K562 (cell line): ENCODE measurements at regions not wholly inside any gene's neighbourhood (a gene's known extent, or its start where the extent isn't known, plus 50 kb on each side); places are given as distances from the start of the nearest gene placed in this dataset.

Experiments used
- CREB1 ChIP-seq, 2 experiments: sonication (generic) in 1 of 2; formaldehyde crosslinking in 1 of 2; IDR thresholded peaks; 2 replicates each; pipeline versions ENCODE4 v1.6.1 to v1.8.0; 2012 to 2022; ENCODE audit warnings: inconsistent platforms in 1 of 2, mild to moderate bottlenecking in 1 of 2, missing genetic modification reagents in 1 of 2, moderate library complexity in 1 of 2
- HMG20A ChIP-seq: fragments of 450-650 bp; formaldehyde crosslinking; conservative IDR thresholded peaks from 2 replicates; pipeline ENCODE4 v1.4.0; 2020; ENCODE audit warnings: mild to moderate bottlenecking, mixed read lengths
- TBL1XR1 ChIP-seq, 2 experiments: IDR thresholded peaks; 2 replicates each; pipeline ENCODE4 v1.6.1; 2012; ENCODE audit warnings: improper control_type of control experiment in 2 of 2, low read length in 2 of 2, mild to moderate bottlenecking in 1 of 2
- TF ChIP-seq, protein P1 (sequence below): fragments of 450-650 bp; formaldehyde crosslinking; IDR thresholded peaks from 2 replicates; pipeline ENCODE4 v1.4.0; 2022; ENCODE audit warnings: missing genetic modification characterization

DNA sequence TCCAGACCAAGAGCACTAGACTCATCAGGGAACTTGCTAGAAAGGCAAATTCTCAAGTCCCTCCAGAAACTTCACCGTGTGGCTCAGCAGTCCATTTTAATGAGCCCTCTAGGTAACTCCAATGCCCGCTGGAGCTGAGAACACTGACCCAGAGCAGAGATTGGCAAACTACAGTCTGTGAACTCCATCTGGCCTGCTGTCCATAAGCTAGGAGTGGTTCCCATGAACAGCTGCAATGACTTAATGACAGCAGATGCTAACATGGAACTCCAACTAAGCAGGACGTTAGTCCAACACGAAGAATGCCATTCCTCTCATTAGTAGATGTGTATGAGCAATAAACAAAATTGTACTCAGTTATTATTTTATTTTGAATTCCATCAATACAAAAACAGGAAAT, 371.9 kb downstream of the STK39 start:
- TF ChIP-seq HMG20A (CRISPR knock-in tag) (no peak), CREB1 (IDR thresholded peaks at IDR 0.05) (no peak), CREB1 (CRISPR knock-in tag; IDR thresholded peaks at IDR 0.05) (no peak), TBL1XR1 (IDR thresholded peaks at IDR 0.05; ENCODE audit: low read length in 2 of 2) (no peak)
- TF ChIP-seq, protein P1, sequence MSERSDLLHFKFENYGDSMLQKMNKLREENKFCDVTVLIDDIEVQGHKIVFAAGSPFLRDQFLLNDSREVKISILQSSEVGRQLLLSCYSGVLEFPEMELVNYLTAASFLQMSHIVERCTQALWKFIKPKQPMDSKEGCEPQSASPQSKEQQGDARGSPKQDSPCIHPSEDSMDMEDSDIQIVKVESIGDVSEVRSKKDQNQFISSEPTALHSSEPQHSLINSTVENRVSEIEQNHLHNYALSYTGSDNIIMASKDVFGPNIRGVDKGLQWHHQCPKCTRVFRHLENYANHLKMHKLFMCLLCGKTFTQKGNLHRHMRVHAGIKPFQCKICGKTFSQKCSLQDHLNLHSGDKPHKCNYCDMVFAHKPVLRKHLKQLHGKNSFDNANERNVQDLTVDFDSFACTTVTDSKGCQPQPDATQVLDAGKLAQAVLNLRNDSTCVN (CRISPR knock-in tag): no peak
